MCF 10A (cell line): ENCODE measurements at regions not wholly inside any gene's neighbourhood (a gene's known extent, or its start where the extent isn't known, plus 50 kb on each side); places are given as distances from the start of the nearest gene placed in this dataset.

ENCODE experiments used
- BruUV-seq: library from RNA; stranded (reverse); fragments of 400-500 nt; replicated peaks from 2 replicates; lab custom pipeline; 2021; lab: Mats Ljungman, UMichigan
- CTCF ChIA-PET: fragments of 300-600 bp; sonication (Branson Sonifier 250); formaldehyde crosslinking; extraction: SDS; loops from one replicate; lab custom pipeline; 2021; ENCODE audit warnings: antibody characterized with exemption, inconsistent platforms; lab: Yijun Ruan, JAX
- POLR2A ChIA-PET: fragments of 300-600, 350-650 bp; sonication (Branson Sonifier 250); formaldehyde crosslinking; extraction: SDS; loops from one replicate; lab custom pipeline; 2020; ENCODE audit warnings: antibody characterized with exemption, inconsistent platforms; lab: Yijun Ruan, JAX
- DNase-seq: peaks from one replicate; pipeline ENCODE4 v3.0.0-alpha.2; 2018; ENCODE audit not compliant: unreplicated experiment
- H3K27ac Mint-ChIP-seq: one replicate; pipeline ENCODE4 v1.8.0; 2022; ENCODE audit warnings: mild to moderate bottlenecking, low read depth, mixed read lengths; ENCODE audit not compliant: unreplicated experiment
- H3K27me3 Mint-ChIP-seq: one replicate; pipeline ENCODE4 v1.8.0; 2022; ENCODE audit warnings: mixed read lengths; ENCODE audit not compliant: insufficient read depth, unreplicated experiment
- H3K36me3 Mint-ChIP-seq: one replicate; pipeline ENCODE4 v1.8.0; 2022; ENCODE audit warnings: mild to moderate bottlenecking, moderate library complexity, mixed read lengths; ENCODE audit not compliant: insufficient read depth, unreplicated experiment
- H3K4me1 Mint-ChIP-seq: one replicate; pipeline ENCODE4 v1.8.0; 2022; ENCODE audit warnings: mixed read lengths; ENCODE audit not compliant: insufficient read depth, unreplicated experiment
- H3K4me3 Mint-ChIP-seq: one replicate; pipeline ENCODE4 v1.8.0; 2022; ENCODE audit warnings: mild to moderate bottlenecking, moderate library complexity, mixed read lengths; ENCODE audit not compliant: unreplicated experiment
- H3K9me3 Mint-ChIP-seq: one replicate; pipeline ENCODE4 v1.8.0; 2022; ENCODE audit warnings: mixed read lengths; ENCODE audit not compliant: unreplicated experiment
- CTCF ChIP-seq: fragments of 200-600 bp; IDR thresholded peaks from one replicate; pipeline ENCODE4 v1.8.0; 2022; ENCODE audit warnings: antibody characterized with exemption, mild to moderate bottlenecking; ENCODE audit not compliant: unreplicated experiment
- intact Hi-C: fragments of 100-400 bp; cut with micrococcal nuclease; formaldehyde crosslinking; loops from 2 replicates; pipeline ENCODE4 v1.14.1; 2022

- no peaks in the 10 kb centered on the region for H3K4me1 Mint-ChIP-seq
- H3K9me3 Mint-ChIP-seq, result no peaks in the 10 kb centered on the region
- ChIA-PET POLR2A (interaction anchor here (0.6 to 1.0 kb wide), 2 partner anchors 14 to 1049 kb away, joined by 3 read pairs; no protein-coding TSS in a partner anchor), CTCF (no interaction called here)
- no TSS peak for BruUV-seq
- no peak for TF ChIP-seq CTCF
- intact Hi-C loops, result no loop called here
- H3K4me3 Mint-ChIP-seq, result no peak overlapping the region
- H3K27me3 Mint-ChIP-seq, result peaks cover 55% of the 10 kb centered on the region
- no peak for DNase-seq
- H3K36me3 Mint-ChIP-seq, result no peaks in the 10 kb centered on the region
- H3K27ac Mint-ChIP-seq, result no peak overlapping the region
Measured at GRCh38 chr1:29459620-29459945, 223.3 kb downstream of the PTPRU start.

- H3K27ac Mint-ChIP-seq, result no peak overlapping the region
- DNase-seq, result no peak
- ChIA-PET CTCF (no interaction called here), POLR2A (interaction anchor here (1.0 kb wide), 1 partner anchor 14 kb away, joined by 3 read pairs; no protein-coding TSS in a partner anchor)
- H3K4me1 Mint-ChIP-seq, result no peaks in the 10 kb centered on the region
- no TSS peak for BruUV-seq
- no peak for TF ChIP-seq CTCF
- no peaks in the 10 kb centered on the region for H3K9me3 Mint-ChIP-seq
- intact Hi-C loops, result no loop called here
- H3K4me3 Mint-ChIP-seq, result no peak overlapping the region
- H3K36me3 Mint-ChIP-seq, result no peaks in the 10 kb centered on the region
- H3K27me3 Mint-ChIP-seq, result peaks cover 49% of the 10 kb centered on the region
Measured at GRCh38 chr1:29458737-29459619, 222.7 kb downstream of the PTPRU start.

GRCh38 chr1:29457496-29458368, 221.4 kb downstream of the PTPRU start:
- no peak overlapping the region for H3K4me3 Mint-ChIP-seq
- H3K27me3 Mint-ChIP-seq, result peaks cover 44% of the 10 kb centered on the region
- H3K4me1 Mint-ChIP-seq, result no peaks in the 10 kb centered on the region
- BruUV-seq, result no TSS peak
- DNase-seq, result no peak
- ChIA-PET CTCF (interaction anchor here (0.6 kb wide), 1 partner anchor 269 kb away, joined by 3 read pairs; no protein-coding TSS in a partner anchor), POLR2A (no interaction called here)
- no peaks in the 10 kb centered on the region for H3K9me3 Mint-ChIP-seq
- TF ChIP-seq CTCF, result no peak
- intact Hi-C loops, result no loop called here
- no peak overlapping the region for H3K27ac Mint-ChIP-seq
- no peaks in the 10 kb centered on the region for H3K36me3 Mint-ChIP-seq
